ENCODE measurements at regions not wholly inside any gene's neighbourhood (a gene's known extent, or its start where the extent isn't known, plus 50 kb on each side); places are given as distances from the start of the nearest gene placed in this dataset.

DNA sequence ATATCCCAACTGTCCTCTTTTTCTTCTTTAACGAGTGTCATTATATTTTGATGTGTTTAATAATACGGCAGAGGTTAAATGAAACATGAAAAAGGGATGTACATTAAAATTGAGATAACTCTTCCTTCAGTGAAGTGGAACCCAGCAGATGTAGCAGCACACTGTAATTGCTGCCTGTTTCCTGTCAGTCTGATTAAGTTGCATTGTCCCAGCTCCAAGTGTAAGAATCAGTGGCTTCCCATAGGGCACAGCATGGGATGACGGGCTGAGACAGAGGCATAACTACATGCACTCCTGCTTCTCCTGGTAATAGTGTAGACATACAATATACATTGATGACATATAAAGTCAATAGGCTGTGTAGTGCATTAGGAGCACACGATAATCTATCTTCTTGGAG is 175.8 kb upstream of the TCF4 start:
- ATAC-seq (no peak), DNase-seq (no peak)
- H3K27me3 ChIP-seq (ENCODE audit: control insufficient read depth, insufficient read depth): no peaks in the 10 kb centered on the region
- no peaks in the 10 kb centered on the region for H3K9me3 ChIP-seq (ENCODE audit: control insufficient read depth, low read length)
- no peak overlapping the region for H3K27ac ChIP-seq (ENCODE audit: low read length)
- H3K4me3 ChIP-seq (ENCODE audit: low read length): no peak overlapping the region
- 67% methylated on average over 4 of the region's 4 CpGs for WGBS
- intact Hi-C loops (cut with DNase I): no loop called here
- no peaks in the 10 kb centered on the region for H3K4me1 ChIP-seq (ENCODE audit: control insufficient read depth, insufficient read depth, low read length)

DNA sequence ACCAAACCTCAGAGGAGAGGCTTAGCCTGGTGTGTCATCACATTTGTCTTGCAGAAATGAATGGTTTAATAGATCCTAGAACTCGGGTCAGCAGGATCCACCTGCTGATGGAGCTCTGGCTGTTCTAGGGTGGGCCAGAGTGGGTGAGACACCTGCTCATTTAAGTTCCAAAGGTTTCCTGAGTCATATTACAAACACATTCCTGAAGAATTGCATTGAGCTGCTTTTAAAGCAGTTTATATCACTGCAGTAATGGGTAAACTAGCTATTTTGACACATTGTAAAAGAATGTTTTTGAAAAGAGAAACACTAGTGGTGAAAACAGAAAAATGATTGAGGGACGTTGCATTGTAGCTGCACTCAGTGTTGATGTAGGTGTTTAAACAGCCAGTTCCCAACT is 175.3 kb upstream of the TCF4 start:
- Histone ChIP-seq H3K4me1 (ENCODE audit: control insufficient read depth, insufficient read depth, low read length) (no peaks in the 10 kb centered on the region), H3K27ac (ENCODE audit: low read length) (no peak overlapping the region), H3K9me3 (ENCODE audit: control insufficient read depth, low read length) (no peaks in the 10 kb centered on the region), H3K27me3 (ENCODE audit: control insufficient read depth, insufficient read depth) (no peaks in the 10 kb centered on the region), H3K4me3 (ENCODE audit: low read length) (no peak overlapping the region)
- no peak for ATAC-seq
- DNase-seq: no peak
- 74% methylated on average over 2 of the region's 2 CpGs for WGBS
- intact Hi-C loops (cut with DNase I): no loop called here

DNA sequence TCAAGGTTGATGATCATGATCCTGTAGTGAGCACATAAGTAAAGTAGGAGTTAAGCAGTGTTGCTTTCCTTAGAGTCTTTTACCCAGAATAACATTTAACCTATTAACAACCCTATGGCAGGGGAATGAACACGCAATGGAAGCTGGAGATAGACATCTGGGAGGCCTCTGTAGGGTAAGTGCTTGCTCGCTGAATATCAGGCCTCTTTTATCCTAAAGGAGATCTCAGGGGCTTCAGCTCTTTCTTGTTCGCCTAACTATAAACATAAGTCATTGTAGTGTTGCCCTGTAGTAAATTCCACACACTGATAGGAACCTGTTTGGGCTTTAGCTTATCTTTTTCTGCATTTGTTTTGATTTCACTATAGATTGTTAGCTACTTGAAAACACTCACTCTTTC is 174.4 kb upstream of the TCF4 start:
- no peak overlapping the region for H3K27ac ChIP-seq (ENCODE audit: low read length)
- intact Hi-C loops (cut with DNase I): no loop called here
- ATAC-seq (no peak), DNase-seq (no peak)
- H3K4me3 ChIP-seq (ENCODE audit: low read length): no peak overlapping the region
- 92% methylated on average over 3 of the region's 3 CpGs for WGBS
- no peaks in the 10 kb centered on the region for H3K4me1 ChIP-seq (ENCODE audit: control insufficient read depth, insufficient read depth, low read length)
- no peaks in the 10 kb centered on the region for H3K9me3 ChIP-seq (ENCODE audit: control insufficient read depth, low read length)
- H3K27me3 ChIP-seq (ENCODE audit: control insufficient read depth, insufficient read depth): no peaks in the 10 kb centered on the region

DNA sequence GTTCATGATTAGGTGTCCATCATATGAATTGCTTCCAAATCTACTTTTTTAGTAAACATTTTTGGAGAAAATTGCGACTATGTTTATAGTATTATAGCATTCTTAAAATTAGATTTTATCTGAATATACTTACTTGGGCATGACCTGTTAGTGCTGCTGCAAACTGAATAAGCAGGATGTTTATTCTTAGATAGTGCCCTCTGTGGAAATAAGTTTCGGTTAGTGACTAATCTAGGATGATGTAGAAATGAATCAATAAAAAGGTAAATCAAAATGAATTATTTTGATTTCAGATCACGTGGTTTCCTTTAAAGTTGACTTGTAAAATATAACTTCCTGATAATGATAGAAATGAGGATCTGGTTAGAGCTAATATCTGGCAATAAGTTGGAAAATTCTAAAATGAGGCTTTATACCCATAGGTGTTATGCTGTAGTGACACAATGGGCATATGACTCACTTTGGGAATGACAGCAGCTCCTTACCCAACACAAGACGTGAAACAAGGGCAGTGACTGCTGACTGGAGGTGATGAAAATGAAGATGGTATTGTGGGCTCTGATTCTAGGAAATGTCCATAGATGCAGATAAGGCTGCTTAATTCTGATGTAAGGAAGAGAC is 165.8 kb upstream of the TCF4 start:
- Histone ChIP-seq H3K27me3 (ENCODE audit: control insufficient read depth, insufficient read depth) (no peaks in the 10 kb centered on the region), H3K4me1 (ENCODE audit: control insufficient read depth, insufficient read depth, low read length) (no peaks in the 10 kb centered on the region), H3K4me3 (ENCODE audit: low read length) (no peak overlapping the region), H3K27ac (ENCODE audit: low read length) (no peak overlapping the region), H3K9me3 (ENCODE audit: control insufficient read depth, low read length) (no peaks in the 10 kb centered on the region)
- ATAC-seq (no peak), DNase-seq (no peak)
- 73% methylated on average over 4 of the region's 4 CpGs for WGBS
- intact Hi-C loops (cut with DNase I): no loop called here

DNA sequence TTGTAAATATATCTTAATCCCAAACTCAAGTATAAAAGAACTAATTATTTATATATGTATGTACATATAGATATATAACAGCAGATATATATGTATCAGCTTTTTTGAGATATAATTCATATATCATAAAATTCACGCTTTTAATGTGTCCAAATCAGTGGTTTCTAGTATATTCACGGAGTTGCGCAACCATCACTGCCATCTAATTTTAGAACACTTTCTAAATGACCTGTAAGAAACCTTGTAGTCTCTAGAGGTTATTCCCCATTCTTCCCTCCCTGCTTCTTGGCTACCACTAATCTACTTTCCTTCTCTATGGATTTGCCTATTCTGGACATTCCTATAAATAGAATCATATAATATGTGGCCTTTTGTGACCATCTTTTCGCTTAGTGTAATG is 163.5 kb upstream of the TCF4 start:
- intact Hi-C loops (cut with DNase I): no loop called here
- Histone ChIP-seq H3K4me1 (ENCODE audit: control insufficient read depth, insufficient read depth, low read length) (no peaks in the 10 kb centered on the region), H3K27ac (ENCODE audit: low read length) (no peak overlapping the region), H3K27me3 (ENCODE audit: control insufficient read depth, insufficient read depth) (no peaks in the 10 kb centered on the region), H3K9me3 (ENCODE audit: control insufficient read depth, low read length) (no peaks in the 10 kb centered on the region), H3K4me3 (ENCODE audit: low read length) (no peak overlapping the region)
- DNase-seq (no peak), ATAC-seq (no peak)
- WGBS: 85% methylated on average over 4 of the region's 4 CpGs

DNA sequence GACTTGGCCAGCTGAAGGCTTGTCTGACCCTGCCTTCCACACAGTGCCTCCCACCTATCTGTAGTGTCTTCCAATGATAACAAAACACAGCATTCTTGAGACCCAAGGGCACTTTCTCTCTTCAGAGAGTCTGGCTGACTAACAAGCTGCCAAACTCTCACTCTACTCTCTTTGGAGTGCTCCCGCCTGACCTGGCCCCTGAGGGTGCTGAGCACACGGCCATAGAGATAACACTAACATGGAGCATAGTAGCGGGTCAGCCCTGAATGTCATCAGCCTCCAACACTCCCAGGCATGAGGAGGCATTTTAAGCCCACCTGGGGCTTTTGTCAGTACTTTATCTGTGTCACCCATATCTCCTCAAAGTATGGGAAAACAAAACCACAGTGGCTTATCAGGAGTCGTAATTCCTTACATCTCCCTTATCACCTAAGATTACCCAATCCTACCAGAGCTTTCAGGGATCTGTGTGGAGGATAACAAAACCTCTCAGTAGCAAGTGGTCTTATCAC is 160.3 kb upstream of the TCF4 start:
- no peaks in the 10 kb centered on the region for H3K4me1 ChIP-seq (ENCODE audit: control insufficient read depth, insufficient read depth, low read length)
- no peak for DNase-seq
- no peak for ATAC-seq
- no peak overlapping the region for H3K27ac ChIP-seq (ENCODE audit: low read length)
- no peaks in the 10 kb centered on the region for H3K9me3 ChIP-seq (ENCODE audit: control insufficient read depth, low read length)
- WGBS: 64% methylated on average over 4 of the region's 4 CpGs
- intact Hi-C loops (cut with DNase I): no loop called here
- H3K4me3 ChIP-seq (ENCODE audit: low read length): no peak overlapping the region
- no peaks in the 10 kb centered on the region for H3K27me3 ChIP-seq (ENCODE audit: control insufficient read depth, insufficient read depth)

DNA sequence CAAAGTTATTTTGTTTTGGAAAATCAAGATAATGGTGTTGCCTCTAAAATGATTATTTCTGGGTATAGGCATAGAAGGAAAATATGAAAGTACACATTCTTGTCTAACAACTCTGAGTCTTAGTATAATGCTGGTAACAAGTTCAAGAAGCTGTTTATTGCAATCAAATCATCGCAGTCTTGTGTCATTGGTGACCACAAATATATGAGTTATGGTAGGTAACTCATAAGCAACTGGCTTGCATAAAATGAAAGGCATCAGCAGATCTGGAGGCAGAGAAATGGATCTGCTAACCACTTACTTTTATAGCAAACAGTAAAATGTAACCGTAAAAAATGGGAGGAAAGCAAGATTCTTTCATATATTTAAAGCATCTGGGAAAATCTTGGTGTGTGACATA is 156.2 kb upstream of the TCF4 start:
- Histone ChIP-seq H3K4me1 (ENCODE audit: control insufficient read depth, insufficient read depth, low read length) (no peaks in the 10 kb centered on the region), H3K27ac (ENCODE audit: low read length) (no peak overlapping the region), H3K4me3 (ENCODE audit: low read length) (no peak overlapping the region), H3K9me3 (ENCODE audit: control insufficient read depth, low read length) (no peaks in the 10 kb centered on the region), H3K27me3 (ENCODE audit: control insufficient read depth, insufficient read depth) (no peaks in the 10 kb centered on the region)
- intact Hi-C loops (cut with DNase I): no loop called here
- ATAC-seq (no peak), DNase-seq (no peak)
- 96% methylated on average over 2 of the region's 2 CpGs for WGBS

DNA sequence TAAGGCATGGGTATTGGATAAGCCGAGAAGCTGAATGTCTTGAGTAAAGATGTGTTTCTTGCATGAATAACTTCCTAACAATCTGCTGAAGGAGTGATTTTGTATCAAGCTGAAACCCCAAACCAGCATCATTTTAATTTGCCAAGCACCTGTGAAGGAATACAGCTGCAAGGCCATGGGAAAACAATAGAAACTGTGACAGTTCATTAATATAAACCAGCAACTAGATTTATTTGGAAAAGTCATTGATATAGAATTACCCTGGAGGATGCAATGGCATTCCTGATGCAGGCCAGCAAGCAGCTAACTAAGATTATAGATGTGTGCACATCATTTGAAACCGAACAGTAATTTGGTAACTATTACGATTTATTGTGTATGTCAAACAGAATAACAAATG is 155.7 kb upstream of the TCF4 start:
- DNase-seq (no peak), ATAC-seq (no peak)
- no peaks in the 10 kb centered on the region for H3K9me3 ChIP-seq (ENCODE audit: control insufficient read depth, low read length)
- intact Hi-C loops (cut with DNase I): no loop called here
- H3K4me3 ChIP-seq (ENCODE audit: low read length): no peak overlapping the region
- WGBS: 89% methylated on average over 3 of the region's 3 CpGs
- H3K27ac ChIP-seq (ENCODE audit: low read length): no peak overlapping the region
- no peaks in the 10 kb centered on the region for H3K27me3 ChIP-seq (ENCODE audit: control insufficient read depth, insufficient read depth)
- no peaks in the 10 kb centered on the region for H3K4me1 ChIP-seq (ENCODE audit: control insufficient read depth, insufficient read depth, low read length)

DNA sequence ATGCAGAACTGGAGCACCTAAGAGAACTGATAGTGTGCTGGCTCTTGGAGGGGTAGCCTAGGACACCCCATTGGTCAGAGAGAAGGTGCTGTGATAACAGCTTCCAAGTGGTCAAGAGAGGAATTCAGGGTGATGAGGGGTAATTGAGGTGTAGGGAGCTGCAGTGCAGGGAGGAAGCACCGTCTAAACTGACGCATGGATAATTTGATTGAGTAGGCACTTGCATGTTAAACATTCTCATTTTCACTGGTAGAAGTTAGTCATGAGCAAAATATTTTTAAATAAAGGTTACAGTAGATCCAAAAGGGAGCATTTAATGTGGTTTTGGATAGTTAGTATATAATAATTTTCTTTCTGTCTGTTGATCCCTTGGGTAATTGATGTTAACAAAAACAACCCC is 155.1 kb upstream of the TCF4 start:
- ATAC-seq: no peak
- Histone ChIP-seq H3K4me1 (ENCODE audit: control insufficient read depth, insufficient read depth, low read length) (no peaks in the 10 kb centered on the region), H3K27me3 (ENCODE audit: control insufficient read depth, insufficient read depth) (no peaks in the 10 kb centered on the region), H3K9me3 (ENCODE audit: control insufficient read depth, low read length) (no peaks in the 10 kb centered on the region), H3K4me3 (ENCODE audit: low read length) (no peak overlapping the region), H3K27ac (ENCODE audit: low read length) (no peak overlapping the region)
- no peak for DNase-seq
- intact Hi-C loops (cut with DNase I): no loop called here
- whole genome bisulfite sequencing: 78% methylated on average over 2 of the region's 2 CpGs

DNA sequence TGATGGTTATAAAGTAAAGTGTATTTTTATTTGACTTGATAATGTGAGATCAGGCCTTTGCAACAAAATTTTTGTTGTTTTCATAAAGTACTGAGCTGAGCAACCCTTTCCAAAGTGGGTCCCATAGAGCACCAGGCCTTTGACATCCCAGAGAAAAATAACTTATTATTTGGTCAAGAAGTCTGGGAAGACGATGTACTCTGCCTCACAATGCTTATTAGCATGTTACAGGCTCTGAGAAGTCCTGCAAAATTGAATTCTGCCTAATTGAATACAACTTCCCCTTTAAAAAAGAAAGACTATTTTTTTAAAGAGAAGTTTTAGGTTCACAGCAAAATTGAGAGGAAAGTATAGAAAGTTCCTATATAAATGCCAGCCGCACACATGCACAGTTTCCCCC is 151.5 kb upstream of the TCF4 start:
- Histone ChIP-seq H3K27me3 (ENCODE audit: control insufficient read depth, insufficient read depth) (no peaks in the 10 kb centered on the region), H3K27ac (ENCODE audit: low read length) (no peak overlapping the region), H3K4me3 (ENCODE audit: low read length) (no peak overlapping the region), H3K9me3 (ENCODE audit: control insufficient read depth, low read length) (no peaks in the 10 kb centered on the region), H3K4me1 (ENCODE audit: control insufficient read depth, insufficient read depth, low read length) (peaks cover 2% of the 10 kb centered on the region)
- intact Hi-C loops (cut with DNase I): no loop called here
- DNase-seq (no peak), ATAC-seq (no peak)
- 90% methylated on average over 2 of the region's 2 CpGs for WGBS

DNA sequence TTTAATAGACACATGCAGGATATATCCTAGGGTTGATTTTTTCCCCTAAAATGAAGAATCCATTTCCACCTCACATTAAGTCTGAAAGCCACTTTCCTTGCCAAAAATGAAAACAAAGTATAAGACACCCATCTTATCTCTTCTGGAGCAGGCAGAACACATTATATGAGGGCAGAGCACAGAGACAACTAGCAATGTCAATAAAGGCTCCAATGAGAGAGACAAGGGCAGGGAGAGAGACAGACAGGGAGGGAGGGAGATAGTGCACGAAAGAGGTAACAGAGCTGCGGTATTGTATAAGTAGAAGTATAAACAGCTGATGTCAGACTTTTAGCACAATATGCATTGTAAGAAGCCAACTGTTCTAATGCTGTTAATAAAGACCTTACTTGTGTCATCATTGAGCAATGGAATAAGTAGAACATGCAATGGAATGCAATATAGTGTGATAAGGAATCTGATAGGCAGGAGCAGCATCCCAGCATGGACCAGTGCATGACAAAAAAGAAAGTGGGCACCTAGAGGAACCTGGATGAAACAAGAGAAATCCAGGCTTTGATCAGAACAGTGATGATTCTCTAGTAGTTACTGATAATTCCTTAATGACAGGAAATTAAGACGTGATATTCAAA is 150.6 kb upstream of the TCF4 start:
- DNase-seq (no peak), ATAC-seq (no peak)
- 73% methylated on average over 3 of the region's 3 CpGs for whole genome bisulfite sequencing
- H3K4me3 ChIP-seq (ENCODE audit: low read length): no peak overlapping the region
- intact Hi-C loops (cut with DNase I): no loop called here
- peaks cover 2% of the 10 kb centered on the region for H3K4me1 ChIP-seq (ENCODE audit: control insufficient read depth, insufficient read depth, low read length)
- H3K9me3 ChIP-seq (ENCODE audit: control insufficient read depth, low read length): no peaks in the 10 kb centered on the region
- no peak overlapping the region for H3K27ac ChIP-seq (ENCODE audit: low read length)
- no peaks in the 10 kb centered on the region for H3K27me3 ChIP-seq (ENCODE audit: control insufficient read depth, insufficient read depth)
